Fibroblast of mammary gland (primary cell): ENCODE measurements at regions not wholly inside any gene's neighbourhood (a gene's known extent, or its start where the extent isn't known, plus 50 kb on each side); places are given as distances from the start of the nearest gene placed in this dataset.
"Not testable (repeated sequence)": the region's sequence is repeated elsewhere in the genome, so short reads cannot be mapped to it uniquely, and the experiment has no call there.

Source experiments
- DNase-seq: peaks from one replicate; pipeline ENCODE4 v3.0.0-alpha.2; 2010; ENCODE audit warnings: low read depth
- H3K4me3 ChIP-seq: 2 replicates; pipeline ENCODE4 v1.5.1; 2011; ENCODE audit warnings: low read depth, mild to moderate bottlenecking, low read length, moderate library complexity; ENCODE audit not compliant: control insufficient read depth
- TF ChIP-seq, protein P1 (sequence below): conservative IDR thresholded peaks from 2 replicates; pipeline ENCODE4 v1.5.1; 2011; ENCODE audit warnings: low read depth, low read length, inconsistent platforms; ENCODE audit not compliant: control insufficient read depth, insufficient read depth

DNA sequence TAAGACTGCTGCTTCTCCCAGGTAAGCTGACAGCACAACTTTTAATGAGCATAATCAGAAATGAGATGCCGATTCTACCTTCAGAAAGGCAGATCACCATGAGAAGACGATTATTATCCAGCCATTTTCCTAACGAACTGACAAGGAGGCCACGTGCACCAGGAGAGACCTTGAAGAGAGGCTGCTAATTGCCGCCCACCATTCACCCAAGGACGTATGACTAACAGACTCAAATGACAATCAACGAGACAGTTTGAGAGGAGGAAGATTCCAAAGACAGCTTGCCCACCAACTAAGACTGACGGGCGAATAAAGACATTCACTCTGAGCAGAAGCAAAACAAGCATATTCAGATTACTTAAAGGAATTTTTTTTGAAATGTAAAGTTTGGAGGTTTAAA, 301.9 kb upstream of the TAC1 start:
- TF ChIP-seq, protein P1, sequence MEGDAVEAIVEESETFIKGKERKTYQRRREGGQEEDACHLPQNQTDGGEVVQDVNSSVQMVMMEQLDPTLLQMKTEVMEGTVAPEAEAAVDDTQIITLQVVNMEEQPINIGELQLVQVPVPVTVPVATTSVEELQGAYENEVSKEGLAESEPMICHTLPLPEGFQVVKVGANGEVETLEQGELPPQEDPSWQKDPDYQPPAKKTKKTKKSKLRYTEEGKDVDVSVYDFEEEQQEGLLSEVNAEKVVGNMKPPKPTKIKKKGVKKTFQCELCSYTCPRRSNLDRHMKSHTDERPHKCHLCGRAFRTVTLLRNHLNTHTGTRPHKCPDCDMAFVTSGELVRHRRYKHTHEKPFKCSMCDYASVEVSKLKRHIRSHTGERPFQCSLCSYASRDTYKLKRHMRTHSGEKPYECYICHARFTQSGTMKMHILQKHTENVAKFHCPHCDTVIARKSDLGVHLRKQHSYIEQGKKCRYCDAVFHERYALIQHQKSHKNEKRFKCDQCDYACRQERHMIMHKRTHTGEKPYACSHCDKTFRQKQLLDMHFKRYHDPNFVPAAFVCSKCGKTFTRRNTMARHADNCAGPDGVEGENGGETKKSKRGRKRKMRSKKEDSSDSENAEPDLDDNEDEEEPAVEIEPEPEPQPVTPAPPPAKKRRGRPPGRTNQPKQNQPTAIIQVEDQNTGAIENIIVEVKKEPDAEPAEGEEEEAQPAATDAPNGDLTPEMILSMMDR = no peak
- H3K4me3 ChIP-seq = no peak overlapping the region
- no peak for DNase-seq

DNA sequence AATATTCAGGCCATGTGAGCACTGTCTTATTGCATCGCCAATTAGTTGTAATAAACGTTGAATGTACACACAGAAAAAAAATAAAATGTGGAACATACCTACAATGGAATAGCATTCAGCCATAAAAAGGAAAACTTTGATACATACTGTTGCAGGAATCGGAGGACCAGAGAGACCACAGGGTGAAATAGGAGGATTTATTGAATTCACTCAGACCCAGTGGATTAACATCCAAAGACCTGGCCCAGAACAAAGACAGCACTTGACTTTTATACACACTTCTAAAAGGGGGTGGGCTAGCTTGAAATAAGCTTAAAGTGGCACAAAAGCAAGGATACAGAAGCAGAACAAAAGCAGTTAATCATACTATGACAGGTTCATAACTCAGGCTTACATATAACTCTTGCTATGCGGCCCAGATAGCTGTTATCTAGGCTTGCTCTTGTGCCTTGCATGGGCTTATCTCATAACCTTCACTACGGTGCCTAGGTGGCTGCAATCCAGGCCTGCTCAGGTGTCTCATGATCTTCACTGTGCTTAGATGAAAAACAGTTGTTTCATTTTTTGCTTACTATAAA, 292.2 kb upstream of the TAC1 start:
- no peak overlapping the region for H3K4me3 ChIP-seq
- TF ChIP-seq, protein P1 = no peak
- DNase-seq = no peak

GRCh38 chr7:97446361-97446760, 285.5 kb upstream of the TAC1 start:
- TF ChIP-seq, protein P1 = no peak
- DNase-seq = no peak
- no peak overlapping the region for H3K4me3 ChIP-seq

- DNase-seq, H3K4me3 ChIP-seq: not testable (repeated sequence)
Observed at GRCh38 chr7:97449448-97449847, 282.4 kb upstream of the TAC1 start.

- no peak overlapping the region for H3K4me3 ChIP-seq
- no peak for DNase-seq
- TF ChIP-seq, protein P1 = no peak
Observed at GRCh38 chr7:97450516-97450915, 281.4 kb upstream of the TAC1 start.

GRCh38 chr7:97454636-97455035, 277.2 kb upstream of the TAC1 start:
- DNase-seq = no peak
- TF ChIP-seq, protein P1 = no peak
- H3K4me3 ChIP-seq = no peak overlapping the region

- no peak for DNase-seq
- TF ChIP-seq, protein P1 = no peak
Observed at GRCh38 chr7:97457054-97457453, 274.8 kb upstream of the TAC1 start.

More at GRCh38 chr7:97457054-97457453, 274.8 kb upstream of the TAC1 start:
- H3K4me3 ChIP-seq = no peak overlapping the region
